Neural cell (in vitro differentiated cells): ENCODE measurements at regions not wholly inside any gene's neighbourhood (a gene's known extent, or its start where the extent isn't known, plus 50 kb on each side); places are given as distances from the start of the nearest gene placed in this dataset.

ENCODE experiments used
- H2AFZ ChIP-seq: fragments of 200-600, 300-800 bp; sonication (generic), shearing (Covaris generic); 2 replicates; pipeline ENCODE4 v1.6.0; 2014; ENCODE audit warnings: low read depth, mild to moderate bottlenecking, antibody characterized with exemption, low read length, moderate library complexity
- H3F3A ChIP-seq: fragments of 200-600 bp; shearing (Covaris generic); 2 replicates; pipeline ENCODE4 v1.6.1; 2016; ENCODE audit warnings: mild to moderate bottlenecking, moderate library complexity, mixed read lengths, antibody characterized with exemption, low read length; ENCODE audit not compliant: insufficient read depth, poor library complexity, severe bottlenecking
- H3K27ac ChIP-seq: fragments of 200-600, 300-800 bp; sonication (generic), shearing (Covaris generic); 2 replicates; pipeline ENCODE4 v1.5.1; 2014; ENCODE audit warnings: mild to moderate bottlenecking, low read length, moderate library complexity
- H3K27me3 ChIP-seq: fragments of 300-800, 200-600 bp; sonication (generic), shearing (Covaris generic); 2 replicates; pipeline ENCODE4 v1.6.0; 2014; ENCODE audit warnings: mild to moderate bottlenecking, low read depth, low read length, moderate library complexity; ENCODE audit not compliant: insufficient read depth
- H3K36me3 ChIP-seq: fragments of 300-800, 200-600 bp; sonication (generic), shearing (Covaris generic); 2 replicates; pipeline ENCODE4 v1.5.1; 2014; ENCODE audit warnings: mild to moderate bottlenecking, antibody characterized with exemption, low read length, moderate library complexity; ENCODE audit not compliant: insufficient read depth
- H3K4me2 ChIP-seq: fragments of 300-800, 200-600 bp; sonication (generic), shearing (Covaris generic); 2 replicates; pipeline ENCODE4 v1.6.0; 2014; ENCODE audit warnings: mild to moderate bottlenecking, low read length
- H3K4me3 ChIP-seq: fragments of 300-800, 200-600 bp; sonication (generic), shearing (Covaris generic); 2 replicates; pipeline ENCODE4 v1.5.1; 2014; ENCODE audit warnings: mild to moderate bottlenecking, low read length, moderate library complexity
- H3K79me2 ChIP-seq: fragments of 200-600 bp; shearing (Covaris generic); replicated peaks from 2 replicates; pipeline ENCODE4 v1.6.0; 2014; ENCODE audit warnings: mild to moderate bottlenecking, low read length, moderate library complexity; ENCODE audit not compliant: insufficient read depth
- H3K9ac ChIP-seq: fragments of 300-800, 200-600 bp; sonication (generic), shearing (Covaris generic); 2 replicates; pipeline ENCODE4 v1.6.1; 2016; ENCODE audit warnings: mild to moderate bottlenecking, low read length, mixed read lengths
- H3K9me2 ChIP-seq: fragments of 200-600 bp; shearing (Covaris generic); 2 replicates; pipeline ENCODE4 v1.6.1; 2016; ENCODE audit warnings: mild to moderate bottlenecking, low read length, mixed read lengths; ENCODE audit not compliant: insufficient read depth
- H3K9me3 ChIP-seq: fragments of 200-600, 300-800 bp; sonication (generic), shearing (Covaris generic); 2 replicates; pipeline ENCODE4 v1.6.1; 2016; ENCODE audit warnings: mild to moderate bottlenecking, mixed run types, low read length, moderate library complexity, mixed read lengths
- H4K20me1 ChIP-seq: fragments of 200-600 bp; shearing (Covaris generic); 2 replicates; pipeline ENCODE4 v1.6.1; 2016; ENCODE audit warnings: mild to moderate bottlenecking, mixed run types; ENCODE audit not compliant: insufficient read depth
- EP300 ChIP-seq: fragments of 450-650 bp; conservative IDR thresholded peaks from 2 replicates; pipeline ENCODE4 v1.6.1; 2014; ENCODE audit warnings: antibody characterized with exemption, mild to moderate bottlenecking, moderate library complexity; ENCODE audit not compliant: poor library complexity, severe bottlenecking
- EZH2 ChIP-seq: fragments of 200-600, 300-800 bp; shearing (Covaris generic), sonication (generic); IDR thresholded peaks from 2 replicates; pipeline ENCODE4 v1.6.1; 2014; ENCODE audit warnings: antibody characterized with exemption, low read length, borderline replicate concordance, mild to moderate bottlenecking; ENCODE audit not compliant: insufficient read depth, poor library complexity, severe bottlenecking
- MXI1 ChIP-seq: fragments of 450-650 bp; conservative IDR thresholded peaks from 2 replicates; pipeline ENCODE4 v1.6.1; 2014; ENCODE audit warnings: antibody characterized with exemption, mild to moderate bottlenecking; ENCODE audit not compliant: poor library complexity, severe bottlenecking
- POLR2AphosphoS5 ChIP-seq: IDR thresholded peaks from 2 replicates; pipeline ENCODE4 v1.6.1; 2012
- RAD21 ChIP-seq: fragments of 450-650 bp; conservative IDR thresholded peaks from 2 replicates; pipeline ENCODE4 v1.6.1; 2014; ENCODE audit warnings: antibody characterized with exemption, mild to moderate bottlenecking, moderate library complexity
- SMC3 ChIP-seq: fragments of 450-650 bp; conservative IDR thresholded peaks from 2 replicates; pipeline ENCODE4 v1.6.1; 2014; ENCODE audit warnings: antibody characterized with exemption, mild to moderate bottlenecking, moderate library complexity; ENCODE audit not compliant: poor library complexity
- TAF1 ChIP-seq: IDR thresholded peaks from 2 replicates; pipeline ENCODE4 v1.6.1; 2012; ENCODE audit warnings: low read depth
- TF ChIP-seq, protein P1 (sequence below): fragments of 450-650 bp; IDR thresholded peaks from 2 replicates; pipeline ENCODE4 v1.5.1; 2014; ENCODE audit warnings: antibody characterized with exemption, mild to moderate bottlenecking, moderate library complexity; ENCODE audit not compliant: poor library complexity, severe bottlenecking
- TF ChIP-seq, protein P2 (sequence below): IDR thresholded peaks from 2 replicates; pipeline ENCODE4 v1.6.1; 2012; ENCODE audit warnings: borderline replicate concordance

DNA sequence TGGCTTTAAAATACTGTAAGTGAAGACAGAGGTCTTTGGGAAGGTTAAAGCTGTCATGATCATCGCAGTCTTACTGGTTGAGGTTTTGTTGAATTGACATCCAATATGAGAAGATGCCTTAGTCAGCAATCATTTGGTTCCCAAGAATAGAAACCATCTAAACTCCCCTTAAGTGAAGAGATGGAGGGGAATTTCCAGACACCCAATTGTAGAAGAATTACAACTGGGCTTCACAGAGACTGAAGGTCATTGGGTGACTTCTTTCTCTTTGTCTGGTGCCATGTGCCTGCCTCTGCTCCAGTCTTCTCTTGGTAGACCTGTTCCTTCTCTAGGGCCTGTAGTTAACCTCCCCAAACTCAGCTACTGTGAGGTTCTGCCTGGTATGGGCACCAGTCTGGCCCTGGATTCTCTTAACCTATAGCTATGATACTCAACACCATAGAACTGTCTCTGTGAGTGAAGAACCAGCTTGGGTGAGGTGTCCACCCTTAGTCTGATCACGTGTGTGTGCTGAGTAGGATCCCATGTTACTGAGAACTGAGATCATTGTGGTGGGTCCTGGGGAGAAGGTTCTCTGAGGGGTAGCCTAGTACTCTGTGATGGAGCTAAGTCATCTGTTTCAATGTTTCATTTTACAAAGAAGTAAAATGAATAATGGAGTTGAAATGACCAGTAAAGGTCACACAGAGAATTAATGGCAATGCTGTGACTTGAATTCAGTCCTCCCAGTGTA is 182.5 kb downstream of the CSNK2A3 start:
- H3K27ac ChIP-seq: no peak overlapping the region
- H3K9me3 ChIP-seq: no peaks in the 10 kb centered on the region
- no peak overlapping the region for H3K9ac ChIP-seq
- TF ChIP-seq MXI1 (no peak), POLR2AphosphoS5 (no peak), EZH2 (no peak), TAF1 (no peak), SMC3 (no peak), RAD21 (no peak), EP300 (no peak)
- TF ChIP-seq, protein P1, sequence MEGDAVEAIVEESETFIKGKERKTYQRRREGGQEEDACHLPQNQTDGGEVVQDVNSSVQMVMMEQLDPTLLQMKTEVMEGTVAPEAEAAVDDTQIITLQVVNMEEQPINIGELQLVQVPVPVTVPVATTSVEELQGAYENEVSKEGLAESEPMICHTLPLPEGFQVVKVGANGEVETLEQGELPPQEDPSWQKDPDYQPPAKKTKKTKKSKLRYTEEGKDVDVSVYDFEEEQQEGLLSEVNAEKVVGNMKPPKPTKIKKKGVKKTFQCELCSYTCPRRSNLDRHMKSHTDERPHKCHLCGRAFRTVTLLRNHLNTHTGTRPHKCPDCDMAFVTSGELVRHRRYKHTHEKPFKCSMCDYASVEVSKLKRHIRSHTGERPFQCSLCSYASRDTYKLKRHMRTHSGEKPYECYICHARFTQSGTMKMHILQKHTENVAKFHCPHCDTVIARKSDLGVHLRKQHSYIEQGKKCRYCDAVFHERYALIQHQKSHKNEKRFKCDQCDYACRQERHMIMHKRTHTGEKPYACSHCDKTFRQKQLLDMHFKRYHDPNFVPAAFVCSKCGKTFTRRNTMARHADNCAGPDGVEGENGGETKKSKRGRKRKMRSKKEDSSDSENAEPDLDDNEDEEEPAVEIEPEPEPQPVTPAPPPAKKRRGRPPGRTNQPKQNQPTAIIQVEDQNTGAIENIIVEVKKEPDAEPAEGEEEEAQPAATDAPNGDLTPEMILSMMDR: no peak
- TF ChIP-seq, protein P2, sequence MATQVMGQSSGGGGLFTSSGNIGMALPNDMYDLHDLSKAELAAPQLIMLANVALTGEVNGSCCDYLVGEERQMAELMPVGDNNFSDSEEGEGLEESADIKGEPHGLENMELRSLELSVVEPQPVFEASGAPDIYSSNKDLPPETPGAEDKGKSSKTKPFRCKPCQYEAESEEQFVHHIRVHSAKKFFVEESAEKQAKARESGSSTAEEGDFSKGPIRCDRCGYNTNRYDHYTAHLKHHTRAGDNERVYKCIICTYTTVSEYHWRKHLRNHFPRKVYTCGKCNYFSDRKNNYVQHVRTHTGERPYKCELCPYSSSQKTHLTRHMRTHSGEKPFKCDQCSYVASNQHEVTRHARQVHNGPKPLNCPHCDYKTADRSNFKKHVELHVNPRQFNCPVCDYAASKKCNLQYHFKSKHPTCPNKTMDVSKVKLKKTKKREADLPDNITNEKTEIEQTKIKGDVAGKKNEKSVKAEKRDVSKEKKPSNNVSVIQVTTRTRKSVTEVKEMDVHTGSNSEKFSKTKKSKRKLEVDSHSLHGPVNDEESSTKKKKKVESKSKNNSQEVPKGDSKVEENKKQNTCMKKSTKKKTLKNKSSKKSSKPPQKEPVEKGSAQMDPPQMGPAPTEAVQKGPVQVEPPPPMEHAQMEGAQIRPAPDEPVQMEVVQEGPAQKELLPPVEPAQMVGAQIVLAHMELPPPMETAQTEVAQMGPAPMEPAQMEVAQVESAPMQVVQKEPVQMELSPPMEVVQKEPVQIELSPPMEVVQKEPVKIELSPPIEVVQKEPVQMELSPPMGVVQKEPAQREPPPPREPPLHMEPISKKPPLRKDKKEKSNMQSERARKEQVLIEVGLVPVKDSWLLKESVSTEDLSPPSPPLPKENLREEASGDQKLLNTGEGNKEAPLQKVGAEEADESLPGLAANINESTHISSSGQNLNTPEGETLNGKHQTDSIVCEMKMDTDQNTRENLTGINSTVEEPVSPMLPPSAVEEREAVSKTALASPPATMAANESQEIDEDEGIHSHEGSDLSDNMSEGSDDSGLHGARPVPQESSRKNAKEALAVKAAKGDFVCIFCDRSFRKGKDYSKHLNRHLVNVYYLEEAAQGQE: no peak
- H4K20me1 ChIP-seq: no peaks in the 10 kb centered on the region
- H3K9me2 ChIP-seq: no peaks in the 10 kb centered on the region
- H3K27me3 ChIP-seq: no peaks in the 10 kb centered on the region
- no peaks in the 10 kb centered on the region for H3F3A ChIP-seq
- H3K4me2 ChIP-seq: no peak overlapping the region
- H3K79me2 ChIP-seq: no peaks in the 10 kb centered on the region
- H2AFZ ChIP-seq: no peak overlapping the region
- H3K4me3 ChIP-seq: no peak overlapping the region
- no peaks in the 10 kb centered on the region for H3K36me3 ChIP-seq

DNA sequence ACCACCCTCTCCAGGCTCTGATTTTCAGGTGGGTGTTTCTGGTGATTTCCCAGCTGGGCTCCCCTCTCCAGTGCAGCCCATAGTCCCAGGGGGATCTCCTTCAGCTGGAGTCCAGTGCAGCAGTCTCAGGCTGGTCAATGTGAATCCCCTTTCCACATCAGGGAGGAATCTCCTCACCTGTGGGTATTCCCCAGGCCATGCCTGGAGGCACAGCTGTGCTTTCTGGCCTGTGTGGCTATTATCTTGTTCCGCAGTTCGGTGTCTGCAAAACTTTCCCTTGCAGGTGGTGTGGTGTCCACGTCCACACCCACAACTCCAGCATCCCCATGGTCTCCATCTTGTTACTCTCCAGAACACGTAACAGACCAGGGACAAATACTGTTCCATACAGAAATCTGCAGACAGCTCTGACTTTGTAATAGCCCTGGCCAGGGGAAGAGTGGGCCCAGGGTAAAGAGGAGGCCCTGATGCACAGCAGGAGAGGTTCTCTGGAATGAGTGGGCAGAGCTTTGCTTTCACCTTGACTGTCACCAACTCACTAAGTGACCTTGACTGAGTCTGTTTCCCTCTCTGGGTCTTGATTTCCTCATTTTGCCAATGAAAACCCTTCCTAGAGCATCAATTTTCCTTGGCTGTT is 183.2 kb downstream of the CSNK2A3 start:
- Histone ChIP-seq H4K20me1 (no peaks in the 10 kb centered on the region), H3K4me2 (no peak overlapping the region), H2AFZ (no peak overlapping the region), H3K9ac (no peak overlapping the region), H3K27me3 (no peaks in the 10 kb centered on the region), H3K36me3 (no peaks in the 10 kb centered on the region), H3F3A (no peaks in the 10 kb centered on the region), H3K4me3 (no peak overlapping the region), H3K9me2 (no peaks in the 10 kb centered on the region), H3K79me2 (no peaks in the 10 kb centered on the region), H3K9me3 (no peaks in the 10 kb centered on the region), H3K27ac (no peak overlapping the region)
- TF ChIP-seq EZH2 (no peak), MXI1 (no peak), RAD21 (no peak), TAF1 (no peak)
- TF ChIP-seq, protein P2: no peak
